ENCODE measurements at regions not wholly inside any gene's neighbourhood (a gene's known extent, or its start where the extent isn't known, plus 50 kb on each side); places are given as distances from the start of the nearest gene placed in this dataset.

DNA sequence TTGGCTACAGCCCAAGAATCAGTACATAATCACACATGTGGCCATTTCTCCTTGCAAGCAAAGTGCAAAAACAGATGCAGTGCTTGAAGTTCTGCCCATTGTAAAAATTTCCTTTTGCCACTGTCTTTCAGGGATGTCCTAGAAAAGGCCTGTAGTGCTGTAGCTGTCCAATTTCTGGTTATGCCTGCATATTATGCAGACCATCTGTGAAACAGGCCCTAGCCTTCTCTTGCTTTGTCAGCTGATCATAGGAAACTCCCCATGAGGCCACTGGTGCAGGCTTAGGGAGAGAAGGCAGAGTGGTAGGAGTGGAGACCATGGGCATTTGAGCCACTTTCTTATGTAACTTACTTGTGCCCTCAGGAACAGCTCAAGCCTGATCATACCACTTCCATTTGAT is 130.4 kb upstream of the GABRA2 start (continued):
- TF ChIP-seq FOXK1 (CRISPR knock-in tag; IDR thresholded peaks at IDR 0.05) (no peak), NFE2L1 (CRISPR knock-in tag; IDR thresholded peaks at IDR 0.05) (no peak)
- TF ChIP-seq, protein P1, sequence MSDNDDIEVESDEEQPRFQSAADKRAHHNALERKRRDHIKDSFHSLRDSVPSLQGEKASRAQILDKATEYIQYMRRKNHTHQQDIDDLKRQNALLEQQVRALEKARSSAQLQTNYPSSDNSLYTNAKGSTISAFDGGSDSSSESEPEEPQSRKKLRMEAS (CRISPR knock-in tag; IDR thresholded peaks at IDR 0.05): no peak

DNA sequence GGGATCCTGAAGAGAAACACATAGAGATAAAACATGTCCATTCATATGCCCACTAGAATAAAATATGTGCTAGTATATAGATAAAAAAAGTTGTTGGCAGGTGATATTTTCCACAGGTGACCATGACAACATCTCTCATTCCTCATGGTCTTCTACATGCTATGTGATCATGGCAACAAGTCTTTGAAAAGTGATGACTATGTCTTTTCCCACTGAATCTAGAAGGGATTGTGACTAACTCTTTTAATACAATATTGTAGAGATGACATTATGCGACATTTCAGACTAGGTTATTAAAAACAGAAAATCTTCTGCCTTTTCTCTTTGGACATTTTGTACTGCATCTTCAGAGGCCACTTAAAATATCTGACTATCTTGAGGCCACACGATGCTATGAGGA is 126.0 kb upstream of the GABRA2 start:
- ChIA-PET POLR2A (no interaction called here), CTCF (no interaction called here)
- H3K4me3 Mint-ChIP-seq: no peak overlapping the region
- H3K4me1 Mint-ChIP-seq: no peaks in the 10 kb centered on the region
- H3K36me3 Mint-ChIP-seq: no peaks in the 10 kb centered on the region
- H3K27ac Mint-ChIP-seq: no peak overlapping the region
- peaks cover 9% of the 10 kb centered on the region for H3K9me3 Mint-ChIP-seq
- no peaks in the 10 kb centered on the region for H3K27me3 Mint-ChIP-seq (ENCODE audit: low read depth)
- no peak for DNase-seq (ENCODE audit: low spot score)
- TF ChIP-seq, protein P2, sequence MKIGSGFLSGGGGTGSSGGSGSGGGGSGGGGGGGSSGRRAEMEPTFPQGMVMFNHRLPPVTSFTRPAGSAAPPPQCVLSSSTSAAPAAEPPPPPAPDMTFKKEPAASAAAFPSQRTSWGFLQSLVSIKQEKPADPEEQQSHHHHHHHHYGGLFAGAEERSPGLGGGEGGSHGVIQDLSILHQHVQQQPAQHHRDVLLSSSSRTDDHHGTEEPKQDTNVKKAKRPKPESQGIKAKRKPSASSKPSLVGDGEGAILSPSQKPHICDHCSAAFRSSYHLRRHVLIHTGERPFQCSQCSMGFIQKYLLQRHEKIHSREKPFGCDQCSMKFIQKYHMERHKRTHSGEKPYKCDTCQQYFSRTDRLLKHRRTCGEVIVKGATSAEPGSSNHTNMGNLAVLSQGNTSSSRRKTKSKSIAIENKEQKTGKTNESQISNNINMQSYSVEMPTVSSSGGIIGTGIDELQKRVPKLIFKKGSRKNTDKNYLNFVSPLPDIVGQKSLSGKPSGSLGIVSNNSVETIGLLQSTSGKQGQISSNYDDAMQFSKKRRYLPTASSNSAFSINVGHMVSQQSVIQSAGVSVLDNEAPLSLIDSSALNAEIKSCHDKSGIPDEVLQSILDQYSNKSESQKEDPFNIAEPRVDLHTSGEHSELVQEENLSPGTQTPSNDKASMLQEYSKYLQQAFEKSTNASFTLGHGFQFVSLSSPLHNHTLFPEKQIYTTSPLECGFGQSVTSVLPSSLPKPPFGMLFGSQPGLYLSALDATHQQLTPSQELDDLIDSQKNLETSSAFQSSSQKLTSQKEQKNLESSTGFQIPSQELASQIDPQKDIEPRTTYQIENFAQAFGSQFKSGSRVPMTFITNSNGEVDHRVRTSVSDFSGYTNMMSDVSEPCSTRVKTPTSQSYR (CRISPR knock-in tag; IDR thresholded peaks at IDR 0.05): no peak
- no peak for ATAC-seq

DNA sequence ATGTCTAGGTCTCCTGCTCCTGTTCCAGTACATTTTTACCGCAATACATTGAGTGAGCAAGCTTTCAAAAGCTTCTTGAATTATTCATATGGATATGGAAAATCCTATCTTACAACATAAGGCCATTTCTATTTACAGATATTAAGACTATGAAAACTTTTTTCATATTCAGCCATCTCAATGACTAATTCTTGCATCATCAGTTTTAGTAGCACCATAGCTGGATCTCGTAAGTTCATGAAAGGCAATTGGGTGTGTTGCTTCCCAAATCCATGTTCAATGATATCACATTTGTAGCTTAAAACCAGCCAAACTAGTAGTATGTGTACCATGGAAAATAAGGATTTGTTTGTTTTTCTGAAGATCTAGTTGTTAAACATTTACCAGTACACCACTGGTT is 118.3 kb upstream of the GABRA2 start:
- Mint-ChIP-seq H3K4me1 (peaks cover 1% of the 10 kb centered on the region; the same call in 1 of the 2 replicates), H3K9me3 (no peaks in the 10 kb centered on the region), H3K4me3 (no peak overlapping the region), H3K27ac (no peak overlapping the region), H3K27me3 (ENCODE audit: low read depth) (no peaks in the 10 kb centered on the region), H3K36me3 (no peaks in the 10 kb centered on the region)
- DNase-seq (ENCODE audit: low spot score) (no peak), ATAC-seq (no peak)
- POLR2A ChIA-PET: no interaction called here
- TF ChIP-seq ZNF232 (CRISPR knock-in tag; IDR thresholded peaks at IDR 0.05) (no peak), PRRX2 (CRISPR knock-in tag; IDR thresholded peaks at IDR 0.05) (no peak), NFATC4 (CRISPR knock-in tag; IDR thresholded peaks at IDR 0.05) (no peak), CBFB (CRISPR knock-in tag; IDR thresholded peaks at IDR 0.05; ENCODE audit: low read depth) (no peak), ESRRA (CRISPR knock-in tag; IDR thresholded peaks at IDR 0.05; ENCODE audit: borderline replicate concordance) (no peak), SP1 (CRISPR knock-in tag; conservative IDR thresholded peaks at IDR 0.05) (no peak), TCF7 (CRISPR knock-in tag; IDR thresholded peaks at IDR 0.05; ENCODE audit: low read depth) (no peak), FOXP1 (CRISPR knock-in tag; IDR thresholded peaks at IDR 0.05; ENCODE audit: borderline replicate concordance) (no peak), EMX1 (CRISPR knock-in tag; IDR thresholded peaks at IDR 0.05) (no peak), GABPB1 (CRISPR knock-in tag; IDR thresholded peaks at IDR 0.05) (no peak), HMGA2 (CRISPR knock-in tag; IDR thresholded peaks at IDR 0.05) (no peak)
- TF ChIP-seq, protein P3, sequence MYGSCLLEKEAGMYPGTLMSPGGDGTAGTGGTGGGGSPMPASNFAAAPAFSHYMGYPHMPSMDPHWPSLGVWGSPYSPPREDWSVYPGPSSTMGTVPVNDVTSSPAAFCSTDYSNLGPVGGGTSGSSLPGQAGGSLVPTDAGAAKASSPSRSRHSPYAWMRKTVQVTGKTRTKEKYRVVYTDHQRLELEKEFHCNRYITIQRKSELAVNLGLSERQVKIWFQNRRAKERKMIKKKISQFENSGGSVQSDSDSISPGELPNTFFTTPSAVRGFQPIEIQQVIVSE (CRISPR knock-in tag; IDR thresholded peaks at IDR 0.05; ENCODE audit: borderline replicate concordance): no peak
- TF ChIP-seq, protein P4, sequence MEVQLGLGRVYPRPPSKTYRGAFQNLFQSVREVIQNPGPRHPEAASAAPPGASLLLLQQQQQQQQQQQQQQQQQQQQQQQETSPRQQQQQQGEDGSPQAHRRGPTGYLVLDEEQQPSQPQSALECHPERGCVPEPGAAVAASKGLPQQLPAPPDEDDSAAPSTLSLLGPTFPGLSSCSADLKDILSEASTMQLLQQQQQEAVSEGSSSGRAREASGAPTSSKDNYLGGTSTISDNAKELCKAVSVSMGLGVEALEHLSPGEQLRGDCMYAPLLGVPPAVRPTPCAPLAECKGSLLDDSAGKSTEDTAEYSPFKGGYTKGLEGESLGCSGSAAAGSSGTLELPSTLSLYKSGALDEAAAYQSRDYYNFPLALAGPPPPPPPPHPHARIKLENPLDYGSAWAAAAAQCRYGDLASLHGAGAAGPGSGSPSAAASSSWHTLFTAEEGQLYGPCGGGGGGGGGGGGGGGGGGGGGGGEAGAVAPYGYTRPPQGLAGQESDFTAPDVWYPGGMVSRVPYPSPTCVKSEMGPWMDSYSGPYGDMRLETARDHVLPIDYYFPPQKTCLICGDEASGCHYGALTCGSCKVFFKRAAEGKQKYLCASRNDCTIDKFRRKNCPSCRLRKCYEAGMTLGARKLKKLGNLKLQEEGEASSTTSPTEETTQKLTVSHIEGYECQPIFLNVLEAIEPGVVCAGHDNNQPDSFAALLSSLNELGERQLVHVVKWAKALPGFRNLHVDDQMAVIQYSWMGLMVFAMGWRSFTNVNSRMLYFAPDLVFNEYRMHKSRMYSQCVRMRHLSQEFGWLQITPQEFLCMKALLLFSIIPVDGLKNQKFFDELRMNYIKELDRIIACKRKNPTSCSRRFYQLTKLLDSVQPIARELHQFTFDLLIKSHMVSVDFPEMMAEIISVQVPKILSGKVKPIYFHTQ (CRISPR knock-in tag; IDR thresholded peaks at IDR 0.05): no peak
- TF ChIP-seq, protein P5, sequence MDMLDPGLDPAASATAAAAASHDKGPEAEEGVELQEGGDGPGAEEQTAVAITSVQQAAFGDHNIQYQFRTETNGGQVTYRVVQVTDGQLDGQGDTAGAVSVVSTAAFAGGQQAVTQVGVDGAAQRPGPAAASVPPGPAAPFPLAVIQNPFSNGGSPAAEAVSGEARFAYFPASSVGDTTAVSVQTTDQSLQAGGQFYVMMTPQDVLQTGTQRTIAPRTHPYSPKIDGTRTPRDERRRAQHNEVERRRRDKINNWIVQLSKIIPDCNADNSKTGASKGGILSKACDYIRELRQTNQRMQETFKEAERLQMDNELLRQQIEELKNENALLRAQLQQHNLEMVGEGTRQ (CRISPR knock-in tag; IDR thresholded peaks at IDR 0.05): no peak
- TF ChIP-seq, protein P6, sequence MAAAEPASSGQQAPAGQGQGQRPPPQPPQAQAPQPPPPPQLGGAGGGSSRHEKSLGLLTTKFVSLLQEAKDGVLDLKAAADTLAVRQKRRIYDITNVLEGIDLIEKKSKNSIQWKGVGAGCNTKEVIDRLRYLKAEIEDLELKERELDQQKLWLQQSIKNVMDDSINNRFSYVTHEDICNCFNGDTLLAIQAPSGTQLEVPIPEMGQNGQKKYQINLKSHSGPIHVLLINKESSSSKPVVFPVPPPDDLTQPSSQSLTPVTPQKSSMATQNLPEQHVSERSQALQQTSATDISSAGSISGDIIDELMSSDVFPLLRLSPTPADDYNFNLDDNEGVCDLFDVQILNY (CRISPR knock-in tag; IDR thresholded peaks at IDR 0.05): no peak
- TF ChIP-seq, protein P7, sequence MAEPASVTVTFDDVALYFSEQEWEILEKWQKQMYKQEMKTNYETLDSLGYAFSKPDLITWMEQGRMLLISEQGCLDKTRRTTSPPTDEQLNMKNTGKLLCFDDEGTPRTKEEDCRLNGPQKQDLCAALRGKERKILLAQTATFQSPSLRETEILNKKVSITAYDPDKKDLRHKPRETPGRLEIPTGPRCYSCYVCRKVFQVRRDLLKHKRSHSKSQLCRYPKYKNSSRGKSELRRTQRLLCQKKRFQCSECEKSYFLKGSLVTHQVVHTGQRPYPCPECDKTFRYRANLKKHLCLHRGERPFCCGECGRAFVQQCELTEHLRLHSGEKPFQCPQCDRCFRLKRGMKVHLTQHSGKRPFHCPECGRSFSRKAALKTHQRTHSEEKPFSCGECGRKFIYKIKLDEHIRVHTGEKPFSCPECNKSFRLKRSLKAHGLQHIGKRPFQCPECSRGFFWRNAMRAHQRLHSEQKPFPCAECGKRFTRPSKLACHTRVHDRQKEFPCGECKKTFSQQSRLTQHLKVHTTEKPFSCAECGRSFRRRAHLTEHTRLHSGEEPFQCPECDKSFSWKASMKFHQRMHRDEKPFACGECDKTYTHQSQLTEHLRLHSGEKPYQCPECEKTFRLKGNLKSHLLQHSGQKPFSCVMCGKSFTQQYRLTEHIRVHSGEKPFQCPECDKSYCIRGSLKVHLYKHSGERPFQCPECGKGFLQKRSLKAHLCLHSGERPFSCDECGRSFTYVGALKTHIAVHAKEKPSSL (CRISPR knock-in tag; conservative IDR thresholded peaks at IDR 0.05): no peak
- TF ChIP-seq, protein P8, sequence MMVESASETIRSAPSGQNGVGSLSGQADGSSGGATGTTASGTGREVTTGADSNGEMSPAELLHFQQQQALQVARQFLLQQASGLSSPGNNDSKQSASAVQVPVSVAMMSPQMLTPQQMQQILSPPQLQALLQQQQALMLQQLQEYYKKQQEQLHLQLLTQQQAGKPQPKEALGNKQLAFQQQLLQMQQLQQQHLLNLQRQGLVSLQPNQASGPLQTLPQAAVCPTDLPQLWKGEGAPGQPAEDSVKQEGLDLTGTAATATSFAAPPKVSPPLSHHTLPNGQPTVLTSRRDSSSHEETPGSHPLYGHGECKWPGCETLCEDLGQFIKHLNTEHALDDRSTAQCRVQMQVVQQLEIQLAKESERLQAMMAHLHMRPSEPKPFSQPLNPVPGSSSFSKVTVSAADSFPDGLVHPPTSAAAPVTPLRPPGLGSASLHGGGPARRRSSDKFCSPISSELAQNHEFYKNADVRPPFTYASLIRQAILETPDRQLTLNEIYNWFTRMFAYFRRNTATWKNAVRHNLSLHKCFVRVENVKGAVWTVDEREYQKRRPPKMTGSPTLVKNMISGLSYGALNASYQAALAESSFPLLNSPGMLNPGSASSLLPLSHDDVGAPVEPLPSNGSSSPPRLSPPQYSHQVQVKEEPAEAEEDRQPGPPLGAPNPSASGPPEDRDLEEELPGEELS (CRISPR knock-in tag; IDR thresholded peaks at IDR 0.05): no peak
- CTCF ChIA-PET: no interaction called here

Measured in WTC11 (cell line).